ENCODE measurements at regions not wholly inside any gene's neighbourhood (a gene's known extent, or its start where the extent isn't known, plus 50 kb on each side); places are given as distances from the start of the nearest gene placed in this dataset.

DNA sequence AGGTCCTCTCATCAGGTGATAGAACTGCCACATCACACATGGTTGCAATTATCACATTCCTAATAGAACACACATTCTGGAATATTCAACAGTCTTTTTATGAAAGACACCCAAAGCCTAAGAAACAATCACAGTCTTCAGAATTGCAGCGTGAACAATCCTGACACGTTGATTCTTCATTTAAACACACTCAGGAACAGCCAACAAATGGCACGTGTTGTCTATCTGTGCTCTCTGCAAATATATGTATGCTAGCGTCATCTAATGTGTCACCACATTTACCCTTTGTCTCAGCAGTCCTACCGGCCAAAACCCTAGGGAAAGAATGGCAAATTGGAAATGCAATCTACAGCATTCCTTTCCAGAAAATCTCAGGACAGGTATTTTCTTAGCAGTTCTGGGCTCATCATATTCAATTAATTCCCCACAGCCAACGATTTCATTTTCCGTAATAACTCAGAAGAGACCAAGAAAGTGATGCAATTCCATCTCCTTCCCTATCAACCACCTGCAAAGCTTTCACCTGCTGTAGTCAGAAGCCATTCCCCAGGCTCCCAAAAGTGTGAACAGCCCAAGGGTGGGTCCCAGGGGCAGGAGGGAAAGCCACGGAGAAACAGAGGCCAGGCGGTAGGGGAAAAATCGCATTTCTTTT lies 280.3 kb upstream of the JARID2 start:
- TF ChIP-seq, protein P1, sequence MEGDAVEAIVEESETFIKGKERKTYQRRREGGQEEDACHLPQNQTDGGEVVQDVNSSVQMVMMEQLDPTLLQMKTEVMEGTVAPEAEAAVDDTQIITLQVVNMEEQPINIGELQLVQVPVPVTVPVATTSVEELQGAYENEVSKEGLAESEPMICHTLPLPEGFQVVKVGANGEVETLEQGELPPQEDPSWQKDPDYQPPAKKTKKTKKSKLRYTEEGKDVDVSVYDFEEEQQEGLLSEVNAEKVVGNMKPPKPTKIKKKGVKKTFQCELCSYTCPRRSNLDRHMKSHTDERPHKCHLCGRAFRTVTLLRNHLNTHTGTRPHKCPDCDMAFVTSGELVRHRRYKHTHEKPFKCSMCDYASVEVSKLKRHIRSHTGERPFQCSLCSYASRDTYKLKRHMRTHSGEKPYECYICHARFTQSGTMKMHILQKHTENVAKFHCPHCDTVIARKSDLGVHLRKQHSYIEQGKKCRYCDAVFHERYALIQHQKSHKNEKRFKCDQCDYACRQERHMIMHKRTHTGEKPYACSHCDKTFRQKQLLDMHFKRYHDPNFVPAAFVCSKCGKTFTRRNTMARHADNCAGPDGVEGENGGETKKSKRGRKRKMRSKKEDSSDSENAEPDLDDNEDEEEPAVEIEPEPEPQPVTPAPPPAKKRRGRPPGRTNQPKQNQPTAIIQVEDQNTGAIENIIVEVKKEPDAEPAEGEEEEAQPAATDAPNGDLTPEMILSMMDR (IDR thresholded peaks at IDR 0.05; ENCODE audit: poor library complexity), result no peak
- TF ChIP-seq EZH2phosphoT487 (IDR thresholded peaks at IDR 0.05; ENCODE audit: low read depth, severe bottlenecking, unreplicated experiment) (no peak), EZH2 (IDR thresholded peaks at IDR 0.05; ENCODE audit: borderline replicate concordance) (no peak)
